ENCODE measurements at regions not wholly inside any gene's neighbourhood (a gene's known extent, or its start where the extent isn't known, plus 50 kb on each side); places are given as distances from the start of the nearest gene placed in this dataset.

- no peak for DNase-seq (ENCODE audit: low spot score)
These were observed 127.0 kb upstream of the GATB start for GRCh38 chr4:151887816-151888180.

- peak; percentile 83 for DNase-seq (ENCODE audit: low spot score)
These were observed 126.4 kb upstream of the GATB start for GRCh38 chr4:151887031-151887815.

DNA sequence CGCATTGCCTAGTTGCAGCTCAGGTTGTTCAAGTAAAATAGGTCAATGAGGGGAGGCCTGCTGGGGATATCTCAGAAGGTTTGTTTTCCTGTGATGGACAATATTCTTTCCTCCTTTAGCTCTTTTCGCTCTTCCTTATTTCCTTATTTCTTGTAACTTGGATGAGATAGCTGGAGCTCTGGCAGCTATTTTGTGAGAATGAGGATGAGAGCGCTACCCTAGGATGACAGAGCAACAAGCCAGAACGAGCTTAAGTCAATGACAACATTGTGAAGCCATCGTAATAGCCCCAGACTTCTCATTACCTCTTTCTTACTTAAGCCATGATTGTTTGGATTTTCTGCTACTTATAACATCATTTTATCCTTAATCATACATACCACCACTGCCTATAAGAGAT, 124.3 kb upstream of the GATB start:
- no peak for DNase-seq (ENCODE audit: low spot score)

GRCh38 chr4:151883747-151884146, 122.9 kb upstream of the GATB start:
- DNase-seq (ENCODE audit: low spot score), result no peak

DNA sequence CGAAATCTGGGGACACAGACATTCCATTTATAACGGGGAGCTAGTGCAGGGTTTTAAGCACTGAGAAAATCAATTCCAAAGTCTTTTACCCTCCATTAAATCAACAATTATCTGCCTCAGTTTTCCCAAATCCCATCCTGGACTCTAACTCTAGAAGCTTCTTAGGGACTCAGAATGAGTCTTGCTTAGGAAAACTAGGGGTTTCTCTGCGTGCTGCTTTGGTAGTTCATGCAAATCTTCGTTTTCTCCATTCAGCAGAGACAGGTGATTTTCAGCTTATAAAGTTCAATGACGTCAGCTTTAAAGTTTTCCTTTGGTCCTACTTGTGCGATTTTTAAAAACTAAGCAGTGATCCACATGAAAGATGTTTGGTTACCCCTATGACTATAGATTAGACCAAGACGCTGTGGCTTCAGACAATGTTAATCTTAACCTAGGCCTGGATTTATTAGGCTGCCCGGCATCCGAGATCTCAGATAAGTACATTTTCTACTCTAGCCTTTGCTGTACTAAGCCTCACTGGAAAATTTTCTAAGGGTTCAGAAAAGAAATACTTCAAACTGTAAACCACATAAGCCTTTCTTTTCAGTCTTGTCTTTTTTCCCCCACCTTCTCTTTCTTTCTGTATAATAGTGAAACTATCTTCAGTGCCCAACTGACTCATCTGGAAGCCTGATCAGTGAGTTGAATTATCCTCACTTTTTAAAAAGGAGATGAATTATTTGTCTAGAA, 121.4 kb upstream of the GATB start:
- DNase-seq (ENCODE audit: low spot score), result peak; percentile 18

DNA sequence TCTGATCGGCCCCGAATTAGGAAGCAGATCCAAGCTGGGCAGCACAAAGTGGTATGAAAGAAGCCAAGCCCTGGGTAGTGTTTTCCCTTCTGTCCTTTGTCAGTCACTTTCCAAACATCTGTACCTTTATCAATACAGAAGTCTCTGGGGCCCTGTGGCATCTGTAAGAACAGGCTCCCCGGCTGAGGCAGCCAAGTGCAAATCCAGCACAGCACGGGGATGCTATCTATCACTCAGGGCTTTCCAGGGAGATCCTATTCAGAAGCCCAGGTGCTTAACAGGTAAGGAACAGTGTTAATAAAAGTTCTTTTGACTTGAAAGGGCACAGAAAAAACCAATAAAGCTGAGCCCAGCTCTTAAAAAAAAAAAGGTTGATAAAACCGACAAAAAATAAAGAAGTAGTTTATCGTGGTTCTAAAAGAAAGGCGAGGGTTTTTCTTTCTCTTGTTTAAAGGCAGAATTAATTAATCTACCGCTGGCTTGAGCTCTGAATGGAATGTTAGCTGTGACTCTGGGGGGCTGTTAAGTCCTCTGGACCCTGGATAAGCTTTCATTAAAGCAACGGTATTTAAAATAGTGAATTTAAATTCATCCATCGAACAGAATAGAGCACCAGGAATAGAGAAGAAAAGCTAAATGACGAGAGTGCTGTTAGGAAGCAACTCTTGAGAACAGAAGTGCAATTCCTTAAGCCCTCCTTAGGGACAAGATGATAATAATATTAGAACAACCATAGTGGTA, 119.1 kb upstream of the GATB start:
- DNase-seq (ENCODE audit: low spot score), result no peak

- DNase-seq (ENCODE audit: low spot score), result peak; percentile 74
These were observed 115.7 kb upstream of the GATB start for GRCh38 chr4:151876381-151876988.

DNA sequence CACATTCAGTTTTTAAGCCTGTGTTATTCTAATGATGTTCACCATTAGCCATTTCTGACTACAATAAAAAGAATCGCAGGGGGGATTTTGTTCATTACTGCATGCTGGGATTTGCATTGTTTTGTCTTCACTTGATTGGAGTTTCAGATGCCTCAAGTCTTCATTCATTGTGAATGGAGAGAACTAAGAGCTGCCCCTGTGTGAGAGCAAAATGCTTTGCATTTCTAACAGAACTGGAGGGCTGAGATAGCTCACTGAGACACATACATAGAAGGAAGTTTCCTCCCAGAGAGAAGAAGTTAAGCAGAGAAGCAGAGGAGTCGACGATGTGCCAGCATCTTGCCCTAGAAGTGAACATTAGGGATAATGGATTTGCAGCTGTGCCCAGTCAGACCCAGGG, 113.5 kb upstream of the GATB start:
- DNase-seq (ENCODE audit: low spot score), result no peak

DNA sequence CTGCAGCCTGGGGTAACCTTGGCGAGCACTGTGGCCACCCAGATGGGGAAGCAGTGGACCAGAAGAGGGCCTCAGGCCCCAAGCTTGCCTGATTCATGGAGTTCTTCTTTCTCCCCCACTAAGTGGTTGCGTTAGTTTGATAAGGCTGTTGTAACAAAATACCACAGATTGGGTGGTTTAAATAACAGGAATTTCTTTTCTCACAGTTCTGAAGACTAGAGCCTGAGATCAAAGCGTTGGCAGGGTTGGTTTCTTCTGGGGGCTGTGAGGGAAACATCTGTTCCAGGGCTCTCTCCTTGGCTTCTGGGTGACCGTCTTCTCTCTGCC, 105.7 kb upstream of the GATB start:
- DNase-seq (ENCODE audit: low spot score), result no peak

- peak; percentile 52 for DNase-seq (ENCODE audit: low spot score)
These were observed 105.2 kb upstream of the GATB start for GRCh38 chr4:151865744-151866591.

GRCh38 chr4:151865312-151865711, 104.5 kb upstream of the GATB start:
- no peak for DNase-seq (ENCODE audit: low spot score)

DNA sequence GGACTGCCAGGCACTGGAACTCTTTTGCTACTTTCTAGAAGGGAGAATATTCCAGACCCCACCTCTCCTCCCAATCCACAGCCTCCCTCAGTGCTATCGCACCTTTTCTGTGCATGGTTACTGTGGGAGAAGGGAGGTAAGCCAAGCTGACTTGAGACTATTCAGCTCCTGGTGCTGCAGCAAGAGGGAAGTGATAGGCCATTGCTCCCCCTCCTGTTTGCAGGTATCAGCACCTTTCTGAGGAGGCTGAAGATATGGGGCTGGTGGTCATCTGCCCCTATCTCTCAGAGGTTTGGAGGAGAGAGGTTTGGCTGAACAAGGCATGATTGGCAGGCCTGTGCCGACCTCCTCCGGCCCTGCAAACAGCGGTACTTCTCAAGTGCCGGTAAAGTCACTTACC, 103.3 kb upstream of the GATB start:
- no peak for DNase-seq (ENCODE audit: low spot score)

- DNase-seq (ENCODE audit: low spot score), result peak; percentile 69
These were observed 102.0 kb upstream of the GATB start for GRCh38 chr4:151862766-151863165.

DNA sequence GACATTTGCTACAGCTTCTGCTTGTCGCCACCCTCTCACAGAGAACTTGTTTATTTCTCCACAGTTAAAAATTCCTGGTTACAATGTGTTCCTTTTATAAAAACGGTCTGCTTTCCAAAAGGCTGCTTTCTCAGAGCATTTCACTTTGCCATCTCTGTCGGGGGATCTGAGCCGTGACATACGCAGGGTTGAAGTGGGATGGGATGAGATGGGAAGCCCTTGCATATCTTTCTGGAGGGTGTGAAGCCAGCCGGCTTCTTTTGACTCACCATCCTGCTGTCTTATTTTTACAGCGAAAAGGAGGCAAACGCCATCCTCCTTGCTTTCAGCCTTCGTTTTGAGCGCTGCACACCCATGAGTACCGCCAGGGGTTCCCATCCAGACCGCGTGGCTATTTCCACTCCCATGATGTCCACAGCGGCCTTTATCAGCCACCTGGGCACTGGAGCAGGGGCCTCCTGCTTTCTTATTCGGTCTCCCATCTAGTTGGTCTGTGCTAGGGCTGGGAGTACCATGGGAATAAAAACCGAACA, 99.8 kb upstream of the GATB start:
- no peak for DNase-seq (ENCODE audit: low spot score)

- no peak for DNase-seq (ENCODE audit: low spot score)
These were observed 98.8 kb upstream of the GATB start for GRCh38 chr4:151859641-151860040.

DNA sequence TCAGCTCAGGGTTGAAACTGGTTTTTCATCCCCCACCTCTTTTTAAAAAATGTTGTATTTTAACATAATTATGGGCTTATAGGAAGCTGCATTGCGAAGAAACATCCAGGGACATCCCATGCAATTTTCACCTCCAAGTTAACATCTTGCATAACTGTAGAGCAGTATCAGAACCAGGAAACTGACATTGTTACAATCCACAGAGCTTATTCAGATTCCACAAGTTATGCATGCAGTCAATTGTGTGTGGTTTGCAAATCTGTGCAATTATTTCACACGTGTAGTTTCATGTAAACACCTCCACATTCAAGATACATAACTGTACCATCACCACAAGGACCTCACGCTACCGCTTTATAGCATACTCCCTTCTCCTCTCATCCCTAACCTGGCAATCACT, 97.5 kb upstream of the GATB start:
- no peak for DNase-seq (ENCODE audit: low spot score)

GRCh38 chr4:151857368-151857767, 96.6 kb upstream of the GATB start:
- no peak for DNase-seq (ENCODE audit: low spot score)

DNA sequence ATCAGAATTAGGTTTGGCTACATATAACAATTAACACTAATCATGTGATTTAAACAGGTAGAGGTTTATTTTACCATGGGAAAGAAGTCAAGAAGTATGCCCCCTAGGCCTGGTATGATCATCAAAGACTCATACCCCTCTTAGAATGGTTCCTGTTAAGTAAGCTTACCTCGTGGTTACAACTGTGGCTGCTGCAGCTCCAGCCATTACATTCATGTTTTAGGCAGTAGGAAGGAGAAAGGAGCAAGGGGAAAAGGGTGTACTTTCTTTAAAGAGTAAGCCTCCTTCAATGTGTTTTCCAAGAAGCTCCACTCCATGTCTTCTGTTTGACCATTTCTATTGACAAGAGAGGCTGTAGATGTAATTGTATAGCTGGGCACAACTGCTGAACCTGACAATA, 94.9 kb upstream of the GATB start:
- no peak for DNase-seq (ENCODE audit: low spot score)

DNA sequence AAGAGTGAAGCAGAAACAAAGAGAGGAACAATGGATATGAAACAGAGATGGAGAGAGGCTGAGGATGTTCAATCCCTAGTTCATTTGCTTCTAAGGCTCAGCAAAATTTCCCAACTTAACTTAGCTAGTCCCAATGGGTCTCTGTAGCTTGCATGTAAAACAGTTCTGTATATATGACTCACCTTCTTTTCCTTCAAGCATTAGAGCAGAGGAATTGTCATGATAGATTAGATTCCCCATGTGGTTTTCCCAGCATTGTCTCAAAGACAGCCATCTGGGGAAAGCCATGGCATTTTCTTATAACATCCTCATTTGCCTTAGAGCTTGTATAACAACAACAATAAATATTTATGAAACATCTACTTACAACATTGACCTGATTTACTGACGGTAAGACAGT, 93.9 kb upstream of the GATB start:
- peak; percentile 20 for DNase-seq (ENCODE audit: low spot score)

DNA sequence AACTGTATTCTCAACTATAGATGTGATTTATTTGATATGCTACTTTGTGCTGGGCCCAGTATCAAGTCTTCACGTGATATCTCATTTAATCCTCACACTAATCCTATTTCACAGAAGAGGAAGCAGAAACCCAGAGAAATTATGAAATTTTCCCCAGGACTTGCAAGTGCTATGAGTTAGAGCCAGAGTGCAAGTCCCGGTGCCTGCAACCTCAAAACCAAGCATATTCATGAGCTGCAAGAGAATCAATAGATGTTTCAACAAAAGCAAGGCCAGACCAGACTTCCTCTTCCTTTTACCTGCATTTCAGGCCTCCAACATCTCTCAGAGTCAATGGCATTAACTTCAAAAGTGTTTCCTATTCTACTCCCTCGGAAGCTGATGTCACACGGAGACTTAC, 92.2 kb upstream of the GATB start:
- DNase-seq (ENCODE audit: low spot score), result no peak

DNA sequence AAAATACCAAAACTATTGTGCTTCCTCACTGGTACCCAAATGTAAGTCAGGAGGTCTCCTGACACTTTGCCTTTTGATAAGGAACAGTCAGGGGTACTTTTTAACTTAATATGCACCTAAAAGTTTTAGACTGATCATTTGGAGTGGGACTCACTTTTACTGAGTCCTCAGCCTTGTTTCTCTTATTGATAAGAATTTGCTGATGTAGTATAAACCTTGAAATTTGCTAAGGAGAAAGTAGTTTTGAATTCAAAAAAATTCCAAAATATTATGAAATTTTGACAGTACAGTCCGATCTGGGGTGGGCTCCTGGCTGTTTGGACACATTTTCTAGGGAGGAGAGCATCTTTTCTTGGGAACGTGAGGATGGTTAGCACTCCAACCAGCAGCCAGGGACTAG, 91.4 kb upstream of the GATB start:
- no peak for DNase-seq (ENCODE audit: low spot score)

GRCh38 chr4:151851354-151851753, 90.5 kb upstream of the GATB start:
- no peak for DNase-seq (ENCODE audit: low spot score)
